DND-41 (cell line): ENCODE measurements at regions not wholly inside any gene's neighbourhood (a gene's known extent, or its start where the extent isn't known, plus 50 kb on each side); places are given as distances from the start of the nearest gene placed in this dataset.

ENCODE experiments used
- ATAC-seq: fragments of 200-7000 bp; cut with Tn5 transposase; 3 replicates; pipeline ENCODE4 v1.9.1; 2021; ENCODE audit warnings: low read depth; ENCODE audit not compliant: insufficient read depth
- DNase-seq: peaks from one replicate; pipeline ENCODE4 v3.0.0-alpha.2; 2020
- H2AFZ ChIP-seq: 2 replicates; pipeline ENCODE4 v1.6.0; 2012; ENCODE audit warnings: low read depth, low read length
- H3K27ac ChIP-seq: 2 replicates; pipeline ENCODE4 v1.5.1; 2012; ENCODE audit warnings: low read length, inconsistent platforms
- H3K27me3 ChIP-seq: fragments of 200-600 bp; sonication (generic); 2 replicates; pipeline ENCODE4 v1.6.0; 2012; ENCODE audit warnings: low read length, mild to moderate bottlenecking, inconsistent platforms; ENCODE audit not compliant: insufficient read depth, poor library complexity
- H3K36me3 ChIP-seq: 2 replicates; pipeline ENCODE4 v1.5.1; 2012; ENCODE audit warnings: low read length, inconsistent platforms; ENCODE audit not compliant: insufficient read depth
- H3K4me1 ChIP-seq: 2 replicates; pipeline ENCODE4 v1.5.1; 2012; ENCODE audit warnings: mild to moderate bottlenecking, low read length; ENCODE audit not compliant: insufficient read depth
- H3K4me2 ChIP-seq: 2 replicates; pipeline ENCODE4 v1.6.0; 2012; ENCODE audit warnings: mild to moderate bottlenecking, moderate library complexity, low read length, inconsistent platforms; ENCODE audit not compliant: insufficient read depth
- H3K4me3 ChIP-seq, 2 experiments: fragments of 200-600 bp in 1 of 2; shearing (Covaris generic) in 1 of 2; 2 replicates each; pipeline ENCODE4 v1.5.1; 2012 to 2016; ENCODE audit warnings: inconsistent platforms in 2 of 2, low read length in 2 of 2, mild to moderate bottlenecking in 2 of 2, low read depth in 1 of 2, moderate library complexity in 1 of 2
- H3K79me2 ChIP-seq: 2 replicates; pipeline ENCODE4 v1.6.0; 2012; ENCODE audit warnings: low read length, inconsistent platforms; ENCODE audit not compliant: insufficient read depth
- H3K9ac ChIP-seq: 2 replicates; pipeline ENCODE4 v1.6.0; 2012; ENCODE audit warnings: low read depth, mild to moderate bottlenecking, inconsistent platforms, low read length, moderate library complexity
- H3K9me3 ChIP-seq: 2 replicates; pipeline ENCODE4 v1.5.1; 2012; ENCODE audit warnings: low read length, moderate library complexity, mild to moderate bottlenecking, inconsistent platforms; ENCODE audit not compliant: insufficient read depth, severe bottlenecking
- H4K20me1 ChIP-seq: 2 replicates; pipeline ENCODE4 v1.6.0; 2012; ENCODE audit warnings: low read length; ENCODE audit not compliant: insufficient read depth
- CTCF ChIP-seq: IDR thresholded peaks from 2 replicates; pipeline ENCODE4 v1.5.1; 2012; ENCODE audit warnings: borderline replicate concordance, low read length, moderate library complexity, mild to moderate bottlenecking; ENCODE audit not compliant: poor library complexity, severe bottlenecking; ENCODE audit errors: extremely low read depth
- EZH2 ChIP-seq: IDR thresholded peaks from 3 replicates; pipeline ENCODE4 v1.6.1; 2012; ENCODE audit warnings: borderline replicate concordance, low read depth, mild to moderate bottlenecking, moderate library complexity, low read length, inconsistent platforms; ENCODE audit not compliant: severe bottlenecking

DNA sequence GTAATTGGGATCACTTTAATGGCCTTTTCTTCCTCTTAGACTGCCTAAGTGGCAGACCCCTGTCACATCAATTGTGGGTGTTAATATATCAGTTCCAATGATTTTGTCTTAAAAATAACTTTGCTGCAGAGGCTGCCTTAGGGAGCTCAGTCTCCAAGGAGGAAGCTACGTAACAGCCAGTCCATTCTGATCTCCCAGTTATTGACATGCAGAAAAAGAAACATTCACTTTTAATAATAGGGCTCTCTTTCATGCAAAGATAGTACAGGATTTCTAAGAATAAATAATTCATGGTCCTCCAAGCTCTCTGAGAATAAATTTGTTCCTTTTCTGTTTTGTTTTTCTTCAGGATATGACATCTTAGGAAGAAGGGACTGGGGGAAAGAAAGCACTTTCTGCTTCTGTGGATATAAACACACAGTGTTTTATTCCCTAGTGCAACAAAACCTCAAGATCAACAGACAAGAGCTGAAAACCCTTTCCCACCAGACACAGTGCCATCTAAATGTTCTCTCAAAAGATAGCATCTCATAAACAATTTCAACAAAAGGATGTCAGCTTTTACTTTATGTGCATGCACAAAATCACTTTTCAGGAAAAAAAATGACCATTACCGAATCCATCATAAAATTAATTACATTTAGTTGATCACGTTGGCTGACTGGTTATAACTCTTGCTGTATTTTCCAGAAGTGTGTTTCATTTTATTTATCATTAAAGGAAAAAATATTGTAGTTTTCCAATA, 372.4 kb upstream of the SLC7A11 start:
- H4K20me1 ChIP-seq = no peaks in the 10 kb centered on the region
- no peak for TF ChIP-seq EZH2
- no peak for TF ChIP-seq CTCF
- H3K79me2 ChIP-seq = no peaks in the 10 kb centered on the region
- H3K27me3 ChIP-seq = no peaks in the 10 kb centered on the region
- no peak overlapping the region for H3K4me3 ChIP-seq
- H2AFZ ChIP-seq = no peak overlapping the region
- H3K27ac ChIP-seq = no peak overlapping the region
- H3K4me2 ChIP-seq = no peak overlapping the region
- H3K36me3 ChIP-seq = no peaks in the 10 kb centered on the region
- H3K9ac ChIP-seq = no peak overlapping the region
- peaks cover 5% of the 10 kb centered on the region for H3K9me3 ChIP-seq
- H3K4me1 ChIP-seq = no peaks in the 10 kb centered on the region
- ATAC-seq (no peak), DNase-seq (no peak)

GRCh38 chr4:138612428-138612827, 370.3 kb upstream of the SLC7A11 start:
- Histone ChIP-seq H3K9me3 (no peaks in the 10 kb centered on the region), H2AFZ (no peak overlapping the region), H4K20me1 (no peaks in the 10 kb centered on the region), H3K79me2 (no peaks in the 10 kb centered on the region), H3K9ac (no peak overlapping the region), H3K27me3 (no peaks in the 10 kb centered on the region), H3K4me1 (no peaks in the 10 kb centered on the region), H3K4me2 (no peak overlapping the region), H3K4me3 (no peak overlapping the region), H3K27ac (no peak overlapping the region), H3K36me3 (no peaks in the 10 kb centered on the region)
- ATAC-seq = no peak
- TF ChIP-seq CTCF = no peak
- TF ChIP-seq EZH2 = no peak
- no peak for DNase-seq

DNA sequence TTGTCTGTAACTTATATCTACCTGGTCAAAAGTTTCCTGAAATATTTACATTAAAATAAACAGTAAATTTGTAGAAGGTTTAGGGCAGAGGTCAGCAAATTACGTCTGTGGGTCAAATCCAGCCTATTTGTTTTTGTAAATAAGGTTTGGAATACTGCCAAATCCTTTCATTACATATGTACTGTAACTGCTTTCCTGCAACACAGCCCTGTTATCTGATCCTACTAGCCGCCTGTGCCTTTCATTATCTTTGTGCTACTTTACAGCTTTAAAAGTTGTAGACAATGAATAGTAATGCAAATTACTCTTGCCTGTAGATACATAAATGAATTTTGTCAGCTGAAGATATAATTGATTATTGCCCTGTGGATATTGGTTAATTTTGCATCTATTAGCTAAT, 369.6 kb upstream of the SLC7A11 start:
- ATAC-seq (no peak), DNase-seq (no peak)
- H3K79me2 ChIP-seq = no peaks in the 10 kb centered on the region
- H3K4me1 ChIP-seq = no peaks in the 10 kb centered on the region
- TF ChIP-seq EZH2 = no peak
- no peak for TF ChIP-seq CTCF
- H3K9ac ChIP-seq = no peak overlapping the region
- no peaks in the 10 kb centered on the region for H3K36me3 ChIP-seq
- no peaks in the 10 kb centered on the region for H4K20me1 ChIP-seq
- H2AFZ ChIP-seq = no peak overlapping the region
- H3K27ac ChIP-seq = no peak overlapping the region
- no peak overlapping the region for H3K4me2 ChIP-seq
- H3K9me3 ChIP-seq = no peaks in the 10 kb centered on the region
- H3K4me3 ChIP-seq = no peak overlapping the region
- H3K27me3 ChIP-seq = no peaks in the 10 kb centered on the region
